ENCODE measurements at regions not wholly inside any gene's neighbourhood (a gene's known extent, or its start where the extent isn't known, plus 50 kb on each side); places are given as distances from the start of the nearest gene placed in this dataset.

- TF ChIP-seq CTCF (conservative IDR thresholded peaks at IDR 0.05) (no peak), ZFX (IDR thresholded peaks at IDR 0.05) (no peak)
Observed at GRCh38 chr5:91787718-91788117, 404.6 kb upstream of the ARRDC3 start.
